ENCODE measurements at regions not wholly inside any gene's neighbourhood (a gene's known extent, or its start where the extent isn't known, plus 50 kb on each side); places are given as distances from the start of the nearest gene placed in this dataset.

DNA sequence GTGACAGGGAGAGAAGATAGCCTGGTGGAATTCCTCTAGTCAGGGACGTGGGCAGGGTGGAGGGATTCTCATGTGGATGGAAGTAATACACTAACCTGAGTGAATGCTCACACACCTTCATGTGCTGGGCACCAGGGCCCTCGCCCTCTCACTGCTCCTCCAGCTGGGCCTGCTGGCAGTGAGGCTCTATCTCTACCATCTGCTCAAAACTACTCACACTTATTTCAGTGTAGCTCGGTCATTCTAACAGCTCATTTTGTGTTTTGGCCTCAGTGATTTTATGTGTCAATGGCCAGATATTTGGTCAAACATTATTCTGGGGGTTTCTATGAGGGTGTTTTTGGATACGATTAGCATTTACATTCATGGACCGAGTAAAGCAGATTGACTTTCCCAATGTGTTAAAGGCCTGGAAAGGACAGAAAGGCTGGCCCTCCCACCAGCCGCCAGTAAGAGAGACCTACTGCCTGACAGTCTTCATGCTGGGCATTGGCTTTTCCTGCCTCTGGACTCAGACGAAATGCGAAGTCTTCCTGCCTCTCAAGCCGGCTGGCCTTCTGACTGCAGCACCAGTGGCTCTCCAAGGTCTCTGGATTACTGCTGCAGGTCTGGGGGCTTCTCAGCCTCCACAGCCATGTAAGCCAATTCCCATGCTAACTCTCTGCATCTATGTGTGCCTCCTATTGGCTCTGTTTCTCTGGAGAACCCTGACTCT is 335.4 kb downstream of the CXCL12 start:
- DNase-seq, result no peak

DNA sequence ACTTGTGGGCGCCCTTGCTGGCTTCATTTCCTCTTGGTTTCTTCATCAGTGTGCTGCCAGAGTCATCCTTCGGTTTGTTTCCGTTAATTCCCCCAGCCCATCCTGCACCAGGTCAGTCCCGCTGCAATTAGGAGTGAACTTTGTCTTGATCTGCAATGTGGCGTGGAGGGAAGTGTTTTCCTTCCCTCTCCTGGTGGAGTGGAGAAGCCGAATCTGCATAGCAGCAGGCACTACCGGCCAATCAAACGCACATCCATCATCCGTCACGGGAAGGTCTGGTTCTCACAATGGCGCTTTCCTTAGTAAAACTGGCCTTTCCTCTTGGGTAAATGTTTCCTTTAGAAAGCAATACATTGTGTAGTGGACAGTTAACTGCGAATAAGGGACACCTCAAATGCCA is 337.5 kb downstream of the CXCL12 start:
- DNase-seq, result no peak

DNA sequence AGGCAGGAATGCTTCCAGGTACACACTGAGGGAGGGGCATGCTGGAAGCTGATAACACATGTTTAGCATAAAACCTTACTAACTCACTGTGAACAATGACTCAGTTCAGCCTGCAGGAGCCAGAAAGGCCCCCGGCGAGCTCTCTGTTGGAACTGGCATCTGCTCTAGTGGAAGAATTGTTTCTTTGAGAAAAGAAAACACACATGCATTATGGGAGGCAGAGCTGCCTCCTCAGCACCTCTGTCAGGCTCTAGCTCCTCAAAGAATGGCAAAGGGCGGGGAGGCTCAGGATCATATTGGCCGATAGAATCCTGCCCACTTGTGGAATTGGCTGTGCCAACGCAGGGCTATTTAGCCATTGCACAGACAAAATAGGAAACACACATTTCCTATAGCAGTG is 338.3 kb downstream of the CXCL12 start:
- no peak for DNase-seq

DNA sequence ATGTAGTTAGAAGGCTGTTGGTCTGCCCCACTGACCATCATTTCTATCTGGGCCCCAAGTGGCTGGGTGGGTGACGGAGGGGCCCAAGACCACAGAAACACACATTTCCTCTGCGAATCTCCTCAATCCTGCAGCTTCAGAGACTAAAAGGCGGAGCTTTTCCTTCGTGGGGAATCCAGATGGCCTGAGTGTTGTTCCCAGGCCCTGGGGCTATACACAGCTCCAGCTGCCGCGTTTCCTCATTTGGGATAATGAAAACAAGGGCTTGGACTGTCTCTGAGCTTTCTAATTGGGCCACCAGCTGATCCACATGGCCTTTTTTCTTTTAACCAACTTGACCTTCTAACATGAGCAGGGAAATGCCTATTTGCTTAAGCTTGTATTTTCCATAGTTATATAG is 339.9 kb downstream of the CXCL12 start:
- DNase-seq, result no peak

DNA sequence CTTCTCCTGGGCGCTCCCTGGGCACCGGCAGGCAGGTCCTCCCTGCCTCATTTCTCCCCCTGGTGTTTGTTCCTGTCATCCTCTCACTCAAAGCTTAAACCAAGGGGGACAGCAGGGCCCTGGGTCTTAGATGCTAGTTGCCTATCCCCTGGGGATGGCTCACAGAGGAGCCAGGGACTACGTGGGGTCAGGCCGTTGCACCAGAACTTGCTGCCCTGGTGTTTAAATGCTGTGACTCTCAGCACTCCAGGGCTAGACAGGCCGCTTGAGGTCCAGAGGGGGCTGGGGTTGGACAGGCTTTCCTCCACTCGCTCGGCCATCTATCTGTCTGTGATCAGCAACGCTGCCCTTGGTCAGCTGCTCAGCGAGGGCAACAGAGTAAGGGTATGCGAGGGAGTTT is 340.3 kb downstream of the CXCL12 start:
- DNase-seq, result no peak

DNA sequence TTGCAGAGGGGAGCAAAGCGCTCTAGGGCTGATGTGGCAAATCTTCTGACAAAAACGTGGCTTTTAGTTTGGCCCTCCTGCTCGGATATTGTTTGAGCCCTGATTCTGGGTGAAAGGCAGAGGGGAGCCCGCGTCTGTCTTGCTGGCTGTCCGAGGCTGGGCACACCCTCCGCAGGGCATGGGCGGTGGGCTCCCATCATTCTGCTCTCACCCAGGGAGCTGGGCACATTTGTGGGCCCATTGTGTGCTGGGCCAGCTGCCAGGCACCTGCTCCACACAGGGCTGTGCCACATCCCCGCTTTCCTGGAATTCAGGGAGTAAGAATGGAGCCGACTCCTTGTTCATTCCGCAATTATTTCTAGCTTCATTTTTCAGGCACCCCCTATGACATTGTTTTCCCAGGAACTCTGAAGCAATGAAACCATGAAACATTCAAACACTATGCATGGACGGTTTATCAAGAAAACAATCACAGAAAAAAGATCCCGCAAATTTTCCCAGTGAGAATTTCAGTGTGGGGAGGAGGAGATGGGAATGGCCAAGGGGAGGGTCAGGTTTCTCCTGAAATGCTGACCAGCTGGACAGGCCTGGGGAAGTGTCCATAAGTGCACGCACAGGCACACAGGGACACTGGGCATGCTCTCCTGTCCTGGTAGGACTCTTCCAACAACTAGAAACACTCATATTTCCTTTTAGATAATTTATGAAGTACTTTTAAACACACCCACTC is 341.1 kb downstream of the CXCL12 start:
- no peak for DNase-seq

DNA sequence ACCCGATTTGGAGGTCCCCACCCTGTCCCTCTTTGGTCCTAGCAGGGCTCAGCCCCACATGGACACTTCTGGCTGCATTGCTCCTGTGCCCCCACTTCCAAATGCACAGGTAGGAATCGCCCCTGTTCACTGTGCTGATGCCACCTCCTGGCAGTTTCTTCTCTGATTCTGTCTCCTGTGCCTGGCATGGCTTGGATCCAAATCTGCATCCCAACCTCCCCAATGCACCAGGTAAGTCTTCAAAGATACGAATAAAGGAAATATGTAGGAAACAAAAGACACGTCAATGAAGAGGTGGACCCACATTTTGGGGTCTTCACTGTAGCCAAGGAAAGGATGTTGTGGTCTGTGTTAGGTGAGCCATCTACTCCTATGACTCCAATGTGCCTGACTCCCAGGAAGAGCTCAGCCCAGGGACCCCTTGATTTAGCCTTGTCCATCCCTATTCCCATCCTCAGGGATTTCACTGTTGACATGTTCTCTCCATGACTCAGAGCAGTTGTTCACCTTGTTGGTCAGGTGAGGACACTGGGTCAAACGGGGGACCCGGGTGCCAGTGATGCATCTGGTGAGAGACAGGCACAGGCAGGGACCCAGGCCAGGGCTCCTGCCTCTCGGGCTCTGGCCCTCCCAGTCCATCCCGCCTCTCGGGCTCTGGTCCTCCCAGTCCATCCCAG is 341.8 kb downstream of the CXCL12 start:
- no peak for DNase-seq

DNA sequence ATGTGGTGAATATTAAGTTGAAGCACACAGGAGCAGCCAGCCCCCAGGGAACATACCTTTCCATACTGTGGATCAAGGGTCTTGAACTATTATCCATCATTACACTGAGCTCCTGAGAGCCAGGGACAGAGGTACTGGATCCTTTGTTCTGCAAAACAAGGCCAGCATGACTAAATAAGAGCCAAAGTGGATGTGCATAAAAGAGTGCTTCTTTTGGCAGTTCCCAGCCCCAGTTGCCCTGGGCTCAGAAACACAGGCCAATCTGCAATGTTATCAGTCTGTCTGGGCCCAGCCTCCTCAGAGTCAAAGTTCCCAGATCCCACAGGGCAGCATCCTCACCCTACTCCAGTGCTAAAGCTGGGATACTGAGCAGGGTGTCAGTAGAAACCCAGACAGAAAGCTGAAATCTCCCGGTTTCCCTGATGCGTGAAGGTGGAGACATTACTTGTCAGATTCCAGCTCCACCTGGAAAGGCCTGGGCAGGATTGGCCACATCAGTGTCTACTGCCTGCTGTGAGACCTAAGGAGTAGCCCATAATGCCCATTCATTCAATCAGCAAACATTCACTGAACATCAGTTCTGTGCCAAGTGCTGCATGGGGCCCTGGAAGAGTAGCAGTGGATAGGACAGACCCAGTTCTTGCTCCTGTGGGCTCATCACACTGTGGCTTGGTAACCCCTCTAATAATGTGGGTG is 342.7 kb downstream of the CXCL12 start:
- DNase-seq, result no peak

DNA sequence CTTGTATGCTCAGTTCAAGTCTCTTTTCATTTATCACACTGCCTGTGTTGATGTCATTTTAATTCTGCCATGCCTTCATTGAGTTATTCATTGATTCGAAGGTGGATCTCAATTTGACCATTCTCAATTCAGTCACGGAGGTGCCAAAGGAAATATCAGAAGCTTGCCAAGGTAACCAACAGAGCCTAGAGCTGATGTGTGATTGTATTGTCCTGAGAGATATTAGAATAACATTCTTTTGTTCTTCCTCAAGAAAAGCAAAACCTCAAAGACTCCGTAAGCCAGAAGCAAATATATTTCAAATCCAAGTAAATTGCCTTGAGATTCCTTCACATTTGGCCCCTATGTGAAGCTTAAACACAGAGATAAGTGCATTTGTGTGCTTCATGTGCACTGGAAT is 345.3 kb downstream of the CXCL12 start:
- no peak for DNase-seq

DNA sequence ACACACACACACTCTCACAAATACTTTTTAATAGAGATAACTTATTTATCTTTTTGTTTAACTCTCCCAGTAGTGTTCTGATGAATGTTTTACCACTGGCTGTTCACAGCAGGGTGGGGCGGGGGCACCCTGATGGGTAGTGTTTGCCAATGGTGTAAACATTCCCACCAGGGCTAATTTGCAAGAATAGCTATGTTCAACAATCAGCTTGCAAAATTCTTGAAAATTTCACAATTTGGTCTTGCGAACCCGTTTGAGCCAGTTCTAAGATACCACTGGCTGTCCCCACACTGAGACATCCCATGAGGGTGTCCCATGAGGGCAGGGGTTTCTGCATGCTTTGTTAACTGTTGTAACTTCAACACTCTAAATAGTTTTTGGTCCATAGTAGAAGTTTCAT is 348.5 kb downstream of the CXCL12 start:
- no peak for DNase-seq

DNA sequence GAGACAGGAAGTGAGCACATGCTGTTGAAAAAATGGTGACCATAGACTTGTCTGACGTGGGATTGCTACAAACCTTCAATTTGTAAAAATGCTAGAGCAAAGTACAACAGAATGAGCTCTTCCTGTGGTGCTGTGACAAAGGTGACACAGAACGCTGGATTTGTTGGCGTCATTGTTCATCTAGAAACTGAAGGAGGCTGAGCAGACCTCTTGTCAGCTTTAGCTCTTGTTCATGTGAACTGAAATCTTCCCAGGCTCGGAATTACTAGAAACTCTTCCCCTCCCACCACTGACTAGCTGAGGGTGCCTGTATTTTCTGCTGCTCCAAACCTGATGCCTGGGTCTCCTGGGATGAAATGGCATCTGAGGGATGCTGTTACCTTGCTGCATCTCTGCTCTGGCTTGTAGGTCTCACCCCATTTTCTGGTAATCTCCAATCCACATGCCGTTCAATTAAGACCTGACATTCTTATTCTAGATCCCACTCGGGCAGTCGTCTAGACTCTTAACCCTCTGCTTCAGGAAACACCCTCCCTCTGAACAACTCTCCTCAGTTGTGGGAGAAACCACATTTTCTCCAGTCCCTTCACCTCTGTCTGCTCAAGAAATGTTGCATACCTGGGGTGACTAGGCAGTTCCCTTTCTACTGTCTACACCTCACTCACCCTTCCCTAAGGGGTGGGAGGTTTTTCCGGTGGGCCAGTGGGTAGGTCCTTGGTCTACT is 349.3 kb downstream of the CXCL12 start:
- DNase-seq, result no peak

DNA sequence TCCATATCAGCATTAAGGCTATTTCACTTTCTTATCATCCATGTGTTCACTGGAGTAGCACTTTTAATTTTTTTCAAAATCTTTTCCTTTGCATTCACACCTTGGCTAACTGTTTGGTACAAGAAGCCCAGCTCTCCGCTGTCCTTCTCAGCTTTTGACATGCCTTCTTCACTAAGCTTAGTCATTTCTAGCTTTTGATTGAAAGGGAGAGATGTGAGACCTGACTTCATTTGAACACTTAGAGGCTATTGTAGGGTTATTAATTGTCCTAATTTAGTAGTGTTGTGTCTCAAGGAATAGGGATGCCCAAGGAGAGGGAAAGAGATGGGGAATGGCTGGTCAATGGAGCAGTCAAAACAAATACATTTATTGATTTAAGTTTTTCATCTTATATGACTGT is 350.0 kb downstream of the CXCL12 start:
- DNase-seq, result no peak

DNA sequence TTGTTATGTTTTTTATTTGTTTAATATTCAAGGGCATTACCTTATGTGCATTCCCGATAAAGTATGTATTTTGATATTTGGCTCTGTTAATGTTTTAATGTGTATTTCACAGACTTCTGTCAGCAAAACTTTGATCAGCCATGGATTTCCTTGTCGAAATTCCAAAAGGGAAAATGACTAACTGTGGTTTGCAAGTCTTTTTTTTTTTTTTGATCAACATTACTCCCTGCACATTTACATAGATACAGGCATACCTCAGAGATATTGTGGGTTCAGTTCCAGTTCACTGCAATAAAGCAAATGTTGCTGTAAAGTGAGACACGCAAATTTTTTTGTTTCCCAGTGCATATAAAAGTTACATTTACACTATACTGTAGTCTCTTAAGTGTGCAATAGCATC is 351.9 kb downstream of the CXCL12 start:
- no peak for DNase-seq

DNA sequence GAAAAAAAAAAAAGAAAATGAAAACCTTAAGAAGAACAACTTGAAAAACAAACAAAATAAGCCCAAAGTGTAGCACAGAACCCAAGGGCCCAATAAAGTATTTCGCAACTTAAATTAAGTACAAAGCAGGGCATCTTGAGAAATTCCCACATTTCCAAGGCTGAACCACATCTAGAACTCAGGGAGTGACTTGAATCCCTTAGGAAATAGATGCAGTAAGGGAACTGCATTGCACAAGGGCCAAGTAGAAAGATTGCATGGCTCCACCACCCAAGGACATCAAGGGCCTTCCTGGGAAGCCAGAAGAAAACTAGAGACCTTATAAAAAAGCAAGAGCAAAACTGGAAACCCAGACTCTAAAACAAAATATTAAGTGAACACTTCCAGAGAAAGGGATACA is 352.7 kb downstream of the CXCL12 start:
- no peak for DNase-seq

DNA sequence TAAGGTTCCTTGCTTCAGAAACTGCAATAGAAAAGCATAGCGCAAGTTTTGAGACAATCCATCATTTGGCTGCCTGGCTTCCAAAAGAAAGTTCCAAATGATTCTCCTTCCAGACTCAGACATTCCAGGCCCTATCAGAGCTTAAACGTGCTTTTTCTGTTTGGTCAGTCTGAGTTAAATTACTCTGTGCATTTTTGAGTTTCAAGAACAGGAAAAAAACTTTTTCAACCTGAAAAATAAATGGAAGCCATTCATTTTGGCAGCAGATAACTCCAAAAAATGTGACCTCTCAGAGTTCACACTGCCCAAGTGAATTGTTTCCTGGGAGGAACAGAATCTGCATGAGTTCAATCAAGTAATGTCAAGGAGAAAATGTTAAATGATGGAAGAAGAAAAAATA is 354.2 kb downstream of the CXCL12 start:
- no peak for DNase-seq

DNA sequence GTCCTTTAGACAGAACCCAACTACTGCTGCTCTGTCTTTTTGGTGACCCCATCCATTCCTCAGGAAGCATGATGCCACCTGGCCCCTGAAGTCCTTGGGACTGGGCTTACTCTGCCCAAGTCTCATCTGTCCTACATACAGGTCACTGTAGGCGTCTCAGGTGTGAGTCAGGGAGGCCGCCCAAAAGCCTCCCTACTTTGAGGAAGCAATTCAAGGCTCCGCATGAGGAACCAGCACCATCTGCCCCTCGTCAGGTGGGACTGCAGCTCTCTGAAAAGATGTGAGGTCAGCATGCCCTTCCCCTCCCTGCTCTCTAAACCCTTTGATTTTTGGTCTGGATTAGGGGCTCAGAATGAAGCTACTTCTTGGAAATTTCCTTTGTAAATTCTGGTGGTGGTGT is 354.8 kb downstream of the CXCL12 start:
- DNase-seq, result no peak

DNA sequence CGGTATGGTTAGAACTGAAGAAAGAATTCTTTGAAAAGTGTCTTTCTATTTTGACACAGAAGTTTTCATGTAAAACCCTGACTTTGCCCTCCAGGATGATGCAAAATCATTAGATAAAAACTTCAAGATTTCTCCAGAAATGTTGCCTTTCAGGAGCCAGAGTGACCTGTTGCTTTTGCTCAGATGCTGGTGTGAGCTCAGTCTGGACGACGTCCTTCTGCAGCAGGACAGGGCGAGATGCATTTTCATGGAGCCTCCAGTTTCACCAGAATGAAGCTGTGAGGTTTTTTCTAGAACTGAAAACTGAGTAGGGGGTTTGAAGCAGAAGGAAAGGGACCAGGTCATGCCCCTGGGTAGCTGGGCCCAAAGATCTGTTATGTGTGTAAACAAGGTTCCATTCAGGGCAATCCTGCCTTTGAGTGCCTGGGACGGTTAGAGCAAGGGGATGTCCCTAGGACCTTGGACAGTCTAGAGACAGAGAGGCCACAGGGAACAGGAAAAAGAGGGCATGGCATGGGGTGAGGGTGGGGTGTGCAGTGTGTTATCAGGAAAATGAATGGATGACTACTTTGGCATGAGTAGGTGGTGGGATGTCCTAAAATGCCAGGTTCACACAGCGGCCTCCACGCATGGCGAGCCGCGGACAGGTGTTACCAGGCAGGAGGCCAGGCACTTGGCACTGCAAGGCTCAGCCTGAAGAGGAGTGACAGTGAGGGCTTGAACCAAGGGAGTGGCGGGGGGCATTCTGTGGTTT is 356.3 kb downstream of the CXCL12 start:
- DNase-seq, result no peak

DNA sequence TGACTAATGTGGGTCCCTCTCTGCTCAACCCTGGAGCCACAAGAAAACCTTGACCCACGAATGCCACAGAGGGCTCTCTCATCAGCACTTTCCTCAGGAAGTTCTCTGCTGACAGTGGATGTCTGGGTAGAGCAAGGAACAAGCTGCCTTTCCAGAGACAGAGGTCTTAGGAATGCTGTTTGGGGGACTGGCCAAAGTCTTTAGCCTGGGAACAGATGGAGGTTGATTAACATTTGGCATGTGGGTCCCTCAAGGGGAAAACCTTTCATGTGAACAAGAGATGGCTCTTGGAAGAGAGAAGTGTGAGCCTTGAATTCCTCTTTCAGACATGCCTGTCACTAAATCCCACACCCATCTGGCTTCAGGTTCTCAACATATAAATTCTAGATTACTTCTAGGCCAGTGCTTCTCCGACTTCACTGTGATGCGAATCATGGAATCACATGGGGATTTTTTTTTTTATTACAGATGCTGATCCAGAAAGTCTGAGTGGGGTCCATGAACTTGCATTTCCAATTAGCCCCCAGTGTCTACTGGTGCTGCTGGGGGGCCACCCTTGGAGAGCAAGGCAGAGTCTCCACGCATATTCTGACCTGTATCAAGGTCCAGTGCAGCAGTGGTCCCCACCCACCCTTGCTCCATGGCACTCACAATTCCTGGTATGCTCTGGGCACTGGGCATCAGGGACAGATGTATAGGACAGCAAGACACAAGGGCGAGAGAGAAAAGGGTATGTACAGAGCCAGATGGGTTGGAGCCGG is 360.4 kb downstream of the CXCL12 start:
- no peak for DNase-seq

DNA sequence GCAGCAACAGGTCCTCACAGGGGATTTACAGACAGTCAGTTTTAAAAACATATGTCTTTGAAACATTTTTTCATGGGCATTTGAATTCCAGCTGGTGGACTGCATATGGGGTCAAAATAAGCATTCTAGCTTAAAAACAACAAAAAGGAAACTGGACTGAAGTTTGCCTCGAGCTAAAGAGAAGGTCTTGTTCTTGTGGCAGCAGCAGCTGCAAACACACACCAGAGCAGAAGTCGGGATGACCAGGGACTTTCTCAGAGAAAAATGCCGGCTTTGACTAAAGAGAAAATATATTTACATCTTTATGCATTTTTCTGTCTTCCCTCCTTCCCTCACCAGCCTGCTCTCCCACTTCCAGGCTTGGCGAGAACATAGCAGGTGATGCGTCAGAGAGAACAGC is 361.4 kb downstream of the CXCL12 start:
- DNase-seq, result no peak

DNA sequence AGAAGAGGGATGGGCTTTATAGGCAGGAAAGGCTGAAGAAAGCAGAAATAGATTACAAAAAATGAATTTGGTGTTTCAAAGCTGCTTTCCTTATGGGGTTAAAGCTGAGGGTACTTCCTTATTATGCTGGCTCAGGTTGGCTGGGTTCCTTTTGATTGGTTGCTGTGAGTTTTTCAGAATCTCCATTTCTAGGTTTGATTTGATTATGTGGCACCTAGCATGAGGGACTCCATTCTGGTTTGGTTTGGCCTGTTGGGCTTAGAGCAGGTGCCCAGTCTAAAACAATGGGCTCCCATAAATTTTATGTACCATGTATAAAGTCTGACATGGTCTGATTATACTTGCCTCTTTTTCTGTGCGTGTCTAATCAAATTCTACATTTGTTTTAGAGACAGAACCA is 362.7 kb downstream of the CXCL12 start:
- no peak for DNase-seq

DNA sequence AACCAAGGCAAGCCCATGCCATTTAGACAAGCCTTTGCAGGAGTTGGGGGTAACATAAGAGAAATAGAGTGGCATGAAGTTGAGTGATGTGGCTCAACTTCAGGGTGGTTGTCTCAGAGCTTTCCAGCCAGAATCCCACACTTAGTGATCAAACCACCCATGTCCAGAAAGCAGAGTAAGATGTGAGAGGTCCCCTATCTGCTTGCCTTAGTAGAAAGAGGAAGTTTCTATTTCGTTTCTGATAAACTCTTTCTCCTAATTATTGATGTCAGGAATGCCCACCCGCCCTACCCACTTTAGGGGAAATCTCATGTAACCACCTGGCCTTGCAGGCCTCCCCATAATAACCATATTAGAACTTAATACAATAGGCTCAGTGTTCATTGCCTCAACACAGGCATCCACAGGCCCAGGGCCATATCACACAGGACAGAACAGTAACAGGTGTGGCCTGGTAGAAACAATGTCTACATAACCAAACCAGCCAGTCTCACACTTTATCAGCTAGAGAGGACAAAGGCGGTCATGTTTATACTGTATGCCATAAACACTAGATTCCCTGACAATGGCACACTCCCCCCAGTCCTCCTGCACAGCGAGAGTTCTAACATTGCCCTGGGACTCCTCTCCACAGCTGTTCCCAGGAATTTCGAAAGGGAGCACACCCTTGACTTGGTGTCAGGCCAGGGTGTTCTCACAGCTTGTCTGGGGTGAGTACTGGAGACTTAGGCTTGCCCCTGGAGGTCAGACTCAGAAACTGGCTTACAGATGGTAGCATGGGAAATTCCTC is 364.4 kb downstream of the CXCL12 start:
- DNase-seq, result no peak
